HG03103 (cell line): ENCODE measurements at regions not wholly inside any gene's neighbourhood (a gene's known extent, or its start where the extent isn't known, plus 50 kb on each side); places are given as distances from the start of the nearest gene placed in this dataset.

ENCODE experiments used
- ATAC-seq: cut with Tn5 transposase; IDR thresholded peaks from one replicate; pipeline ENCODE4 v1.9.1; 2021; ENCODE audit warnings: low read depth; ENCODE audit not compliant: unreplicated experiment

DNA sequence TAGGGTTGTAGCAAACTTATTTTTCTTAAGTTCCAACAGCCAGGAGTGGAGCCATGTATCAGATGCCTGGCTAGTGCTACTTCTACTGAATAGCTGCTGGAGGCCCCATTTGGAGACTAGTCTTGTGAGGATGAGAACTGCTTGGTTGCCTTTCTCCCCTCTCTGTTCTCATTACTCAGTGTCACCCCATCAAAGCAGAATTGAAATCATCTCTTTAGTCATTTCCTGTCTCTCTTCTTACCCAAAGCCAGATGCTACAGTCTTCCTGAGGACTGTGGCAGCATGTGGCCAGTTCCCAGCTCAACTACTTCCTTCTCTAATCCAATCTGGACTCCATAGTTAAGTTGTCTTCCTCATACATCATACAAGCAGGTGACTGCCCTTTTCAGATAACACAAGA, 197.5 kb downstream of the BRINP2 start:
- ATAC-seq: no peak

DNA sequence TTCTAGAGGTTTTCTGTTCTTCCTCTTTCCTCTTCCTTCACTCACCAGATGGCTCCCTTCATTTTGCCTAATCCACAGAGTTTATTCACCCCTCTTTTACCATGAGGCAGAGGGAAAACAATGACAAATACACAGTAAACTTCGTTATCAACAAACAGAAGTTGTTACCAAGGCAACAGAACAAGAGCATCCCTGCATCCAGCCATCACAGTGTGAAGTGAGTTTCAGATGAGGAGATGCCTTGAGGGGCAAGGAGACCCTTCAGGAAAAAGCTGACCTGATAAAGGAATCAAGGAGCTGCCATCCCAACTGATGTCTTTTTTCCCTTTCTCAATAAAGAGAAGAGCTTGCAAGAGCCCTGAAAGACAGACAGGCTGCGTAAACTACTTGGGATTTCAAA, 195.3 kb downstream of the BRINP2 start:
- no peak for ATAC-seq

DNA sequence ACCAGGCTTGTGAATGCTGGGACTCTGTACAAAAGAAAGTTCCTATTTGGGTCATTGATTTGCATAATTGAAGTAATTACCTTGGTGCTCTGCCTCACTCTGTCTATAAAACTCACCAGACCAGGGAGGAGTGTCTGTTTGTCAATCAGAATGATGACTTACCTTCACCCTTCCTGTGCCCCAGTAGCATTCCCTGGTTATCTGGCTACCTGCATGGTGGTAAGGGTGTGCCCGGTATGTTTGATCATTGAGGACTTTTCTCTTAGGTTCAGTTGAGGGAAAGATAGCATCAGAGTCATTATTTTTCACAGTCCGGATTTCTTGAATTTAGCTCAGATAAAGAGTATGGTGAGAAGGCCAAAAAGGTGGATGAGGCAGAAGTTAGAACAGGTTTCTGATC, 190.0 kb downstream of the BRINP2 start:
- no peak for ATAC-seq

DNA sequence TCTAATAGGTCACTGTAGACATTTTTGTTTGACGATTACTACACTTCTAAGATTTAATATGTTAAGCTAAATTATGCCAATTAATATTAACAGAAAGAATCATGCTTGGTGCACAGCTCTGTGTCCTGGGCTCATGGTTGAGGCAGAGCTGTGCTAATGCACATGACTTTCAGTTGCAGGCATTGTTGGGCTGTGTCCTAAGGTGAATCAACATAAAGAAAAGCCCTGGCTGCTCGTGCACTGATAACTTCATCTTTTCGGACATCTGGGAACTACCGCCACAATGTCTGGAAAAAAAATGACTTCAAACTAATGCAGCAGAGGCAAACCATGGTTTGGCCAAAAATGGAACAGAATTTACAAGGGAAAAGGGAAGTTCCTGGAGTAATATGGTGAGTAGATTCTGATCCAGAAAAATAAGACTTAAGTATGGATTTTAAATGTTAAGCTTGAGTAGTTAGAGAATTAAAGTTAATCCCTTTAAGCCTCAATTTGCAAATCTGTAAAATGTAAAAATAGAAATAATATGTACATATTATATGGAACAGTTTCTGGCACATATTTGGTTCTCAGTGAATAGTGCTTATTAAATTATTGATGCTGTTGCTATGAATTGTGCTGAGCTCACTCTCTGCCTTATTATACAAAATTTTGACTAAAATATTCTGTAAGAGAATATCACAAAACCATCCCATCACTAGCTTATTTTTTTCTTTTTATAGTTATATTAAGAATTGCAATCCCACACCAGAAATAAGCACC, 186.1 kb downstream of the BRINP2 start:
- ATAC-seq: no peak

DNA sequence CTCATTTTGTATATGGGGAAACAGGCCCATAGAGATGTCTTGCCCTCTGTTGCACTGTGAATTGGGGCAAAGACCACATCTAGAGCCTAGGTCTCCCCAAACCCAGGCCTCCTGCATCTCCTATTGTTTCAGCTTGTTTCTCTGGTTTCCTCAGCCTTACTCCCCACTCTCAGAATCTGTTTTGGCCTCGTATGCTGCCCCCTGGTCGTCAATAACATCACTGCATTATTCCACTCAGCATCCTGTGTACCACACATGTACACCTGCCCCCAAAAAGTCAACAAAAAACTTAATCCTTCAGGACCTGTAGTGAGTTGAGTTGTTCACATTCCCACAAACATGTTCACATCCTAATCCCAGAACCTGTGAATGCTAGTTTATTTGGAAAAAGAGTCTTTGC, 184.8 kb downstream of the BRINP2 start:
- peak; percentile 65 for ATAC-seq

DNA sequence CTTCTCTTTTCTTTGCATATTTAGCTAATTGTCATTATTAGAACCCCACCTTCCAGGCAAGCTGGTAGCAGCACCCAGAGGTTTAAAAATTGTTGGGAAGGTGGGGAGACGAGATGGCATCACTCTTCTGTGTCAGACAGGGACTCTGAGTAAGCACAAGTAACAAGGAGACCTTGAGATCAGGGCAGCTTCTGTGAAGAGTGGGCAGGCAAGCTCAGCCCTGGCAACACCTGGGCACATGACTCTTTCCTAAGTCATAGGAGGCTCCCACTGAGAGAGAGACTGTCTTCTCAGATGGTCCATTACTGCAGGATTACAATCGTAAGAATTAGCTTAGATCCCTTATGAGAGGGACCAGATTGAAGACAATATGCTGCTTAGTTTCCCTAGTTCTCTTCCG, 183.5 kb downstream of the BRINP2 start:
- no peak for ATAC-seq

DNA sequence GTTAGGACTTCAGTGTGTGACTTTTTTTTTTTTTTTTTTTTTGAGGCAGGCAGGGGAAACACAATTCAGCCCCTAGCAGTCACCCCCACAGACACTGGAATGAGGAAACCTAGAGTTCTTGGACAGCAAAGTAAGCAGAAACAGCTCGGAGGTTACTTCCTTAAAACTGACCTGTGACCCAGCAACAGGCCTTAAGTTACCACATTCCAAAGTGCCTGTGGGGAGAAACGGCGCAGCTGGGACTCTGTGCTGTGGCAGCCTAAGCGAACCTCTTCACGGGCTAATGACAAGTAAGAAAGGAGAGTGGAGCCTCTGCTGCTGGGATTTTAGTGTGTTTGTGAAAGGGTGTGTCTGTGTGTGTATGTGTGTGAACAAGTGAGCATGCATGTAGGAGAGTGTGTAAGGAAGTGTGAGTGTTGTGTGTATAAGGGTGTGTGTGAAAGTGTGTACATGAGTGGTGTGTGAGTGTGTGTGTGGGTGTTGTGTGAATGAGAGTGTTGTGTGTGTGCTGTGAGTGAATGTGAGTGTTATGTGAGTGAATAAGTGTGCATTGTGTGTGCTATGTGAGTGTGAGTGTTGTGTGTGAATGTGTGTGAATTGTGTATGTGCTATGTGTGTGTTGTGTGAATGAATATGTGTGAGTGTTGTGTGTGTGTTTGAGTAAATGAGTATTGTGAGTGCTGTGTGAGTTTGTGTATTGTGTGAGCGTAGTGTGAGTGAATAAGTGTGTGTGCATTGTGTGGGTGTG, 180.8 kb downstream of the BRINP2 start:
- ATAC-seq: no peak

DNA sequence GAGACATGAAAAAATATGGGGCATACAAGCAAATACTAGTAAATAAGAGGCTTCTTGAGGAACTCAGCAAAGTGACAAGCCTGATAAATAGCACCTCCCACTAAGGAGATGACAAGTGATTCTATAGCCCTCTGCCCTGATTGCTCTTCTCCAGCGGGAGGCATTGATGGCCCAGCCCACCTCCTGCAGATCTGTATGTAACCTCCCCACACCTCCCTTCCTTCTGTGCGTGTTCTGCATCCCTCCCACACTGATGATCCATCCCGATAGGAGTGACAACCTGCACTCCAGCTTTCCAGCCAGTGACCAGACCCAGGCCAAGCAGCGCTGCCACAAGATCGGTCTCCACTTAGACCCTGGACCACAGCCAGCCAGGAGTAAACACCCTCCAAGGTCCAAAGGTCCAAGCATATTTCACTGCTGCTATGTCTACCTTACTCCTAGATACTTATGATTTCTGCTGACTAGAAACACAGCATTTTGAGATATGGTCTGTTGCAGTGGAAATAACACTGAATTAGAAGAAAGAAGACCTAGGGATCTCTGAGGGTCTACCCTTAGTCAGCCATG, 176.1 kb downstream of the BRINP2 start:
- ATAC-seq: no peak

DNA sequence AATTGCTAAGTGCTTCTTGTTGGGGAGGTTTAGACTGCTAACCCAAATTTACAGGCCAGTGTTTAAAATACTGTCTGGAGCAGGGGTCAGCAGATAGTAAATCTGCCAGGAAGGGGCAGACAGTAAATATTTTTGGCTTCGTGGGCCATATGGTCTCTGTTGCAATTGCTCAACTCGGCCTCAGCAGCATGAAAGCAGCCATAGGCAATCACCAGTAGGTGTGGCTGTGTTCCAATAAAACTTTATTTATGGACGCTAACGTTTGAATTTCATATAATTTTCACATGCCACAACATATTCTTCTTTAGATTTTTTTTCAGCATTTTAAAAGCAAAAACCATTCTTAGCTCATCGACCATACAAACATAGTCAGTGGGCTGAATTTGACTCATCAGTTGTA, 172.7 kb downstream of the BRINP2 start:
- ATAC-seq: no peak

DNA sequence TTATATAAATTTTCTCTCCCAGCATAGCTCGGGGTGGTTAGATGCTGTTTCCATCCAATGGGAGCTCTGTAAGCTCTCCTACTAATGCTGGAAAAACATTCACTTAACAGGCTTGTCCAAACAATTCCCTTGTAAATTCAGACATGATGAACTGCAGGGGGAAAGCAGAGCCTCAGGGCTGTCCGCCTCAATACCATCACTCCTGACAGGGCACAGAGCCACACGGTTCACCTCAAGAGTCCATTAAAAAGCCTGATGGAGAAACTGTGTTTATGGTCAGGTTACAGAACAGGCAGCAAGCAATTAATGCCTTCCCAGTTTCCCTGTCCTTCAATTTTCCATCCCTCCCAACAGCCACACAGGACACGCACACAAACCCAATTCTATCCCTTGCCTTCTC, 171.0 kb downstream of the BRINP2 start:
- no peak for ATAC-seq

DNA sequence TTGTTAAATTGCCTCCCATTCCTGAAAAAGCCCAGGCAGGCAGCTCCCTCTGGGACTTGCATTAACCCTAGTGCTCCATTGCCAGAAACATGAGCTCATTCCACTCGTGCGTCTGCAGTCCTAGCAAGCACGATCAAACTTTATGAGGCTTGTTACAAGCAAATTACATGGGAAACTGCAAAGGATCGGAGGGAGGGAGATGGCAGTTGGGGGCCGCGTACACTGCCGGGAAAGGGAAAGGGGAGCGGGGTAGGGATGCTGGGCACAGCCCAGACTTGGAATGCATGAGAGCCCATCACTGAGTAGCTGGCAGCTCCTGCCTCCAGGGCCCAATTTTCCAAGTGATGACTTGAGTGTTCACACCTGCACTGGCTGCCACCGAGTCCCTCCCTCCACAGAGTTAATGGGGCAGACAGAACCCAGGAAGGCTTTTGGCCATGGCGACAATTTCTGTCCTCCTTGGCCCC, 169.9 kb downstream of the BRINP2 start:
- ATAC-seq: no peak

DNA sequence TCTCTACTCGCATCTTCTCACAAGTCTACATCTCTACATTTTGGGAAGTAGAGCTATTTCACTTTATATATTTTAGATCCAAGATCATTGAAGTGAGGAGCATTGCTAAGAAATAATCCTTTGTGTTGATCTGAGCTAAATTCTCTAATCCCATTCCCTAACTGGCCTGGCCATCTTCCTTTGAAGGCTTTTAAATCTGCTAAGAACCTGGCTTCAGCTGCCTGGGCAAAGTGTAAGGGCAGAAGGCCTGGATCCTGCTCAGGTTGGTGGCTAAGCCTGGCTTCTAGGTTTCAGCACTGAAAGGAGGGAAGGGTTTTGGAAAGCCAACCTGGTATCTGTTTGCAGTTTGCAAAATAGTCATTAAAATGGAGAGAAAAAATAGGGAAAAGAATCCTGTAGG, 167.6 kb downstream of the BRINP2 start:
- no peak for ATAC-seq

DNA sequence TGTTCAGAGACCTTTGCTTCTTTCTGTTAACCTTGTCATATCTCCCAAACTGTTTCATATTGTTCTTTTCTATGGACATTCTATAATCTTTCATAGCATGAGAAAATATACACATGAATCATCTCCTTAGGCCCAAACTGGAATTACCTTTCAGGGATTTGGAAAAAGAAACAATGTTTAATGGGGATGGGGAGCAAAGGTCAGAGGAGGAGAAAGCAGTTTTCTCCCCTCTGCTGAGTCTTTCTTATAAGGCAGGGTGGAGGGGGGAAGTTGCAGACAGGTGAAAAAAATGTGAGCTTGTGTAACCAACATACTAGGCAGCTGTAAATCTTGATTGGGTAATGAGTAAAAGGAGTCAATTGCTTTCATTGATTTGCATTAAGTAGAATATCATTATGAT, 164.1 kb downstream of the BRINP2 start:
- ATAC-seq: no peak

DNA sequence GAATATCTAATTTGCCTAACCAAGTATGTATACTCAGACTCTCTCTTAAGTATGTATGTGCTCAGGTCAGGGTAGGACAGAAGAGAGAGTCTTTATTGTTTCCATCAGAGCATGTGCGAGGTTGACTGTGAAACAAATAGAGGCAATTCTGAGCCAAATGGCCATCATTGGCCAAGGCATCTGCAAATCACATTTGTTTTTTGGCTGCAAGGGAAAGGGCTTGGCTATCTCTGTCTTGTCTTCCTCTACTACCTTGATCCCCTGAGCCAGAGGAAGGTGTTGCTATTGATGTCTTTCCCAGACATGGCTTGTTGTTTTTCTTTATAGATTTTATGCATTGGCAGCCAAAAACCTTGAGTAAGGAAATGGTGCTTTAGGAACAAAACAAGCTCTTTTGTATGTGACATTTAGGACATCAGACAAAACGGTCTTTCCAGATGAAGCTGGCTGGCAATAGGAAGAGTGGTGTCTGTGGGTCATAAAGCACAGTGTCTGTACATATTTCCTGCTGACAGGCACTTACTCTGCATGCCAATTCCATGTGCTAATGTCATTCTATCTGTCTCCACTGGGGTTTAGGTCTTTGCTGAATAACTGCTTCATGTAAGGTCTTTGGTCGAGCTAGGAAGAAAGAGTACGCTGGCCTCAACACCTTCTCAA, 163.3 kb downstream of the BRINP2 start:
- no peak for ATAC-seq
